ENCODE measurements at regions not wholly inside any gene's neighbourhood (a gene's known extent, or its start where the extent isn't known, plus 50 kb on each side); places are given as distances from the start of the nearest gene placed in this dataset.
A peak's percentile ranks its signal among the peaks of the same experiment; 100 is the strongest.
"Not testable (repeated sequence)": the region's sequence is repeated elsewhere in the genome, so short reads cannot be mapped to it uniquely, and the experiment has no call there.

DNA sequence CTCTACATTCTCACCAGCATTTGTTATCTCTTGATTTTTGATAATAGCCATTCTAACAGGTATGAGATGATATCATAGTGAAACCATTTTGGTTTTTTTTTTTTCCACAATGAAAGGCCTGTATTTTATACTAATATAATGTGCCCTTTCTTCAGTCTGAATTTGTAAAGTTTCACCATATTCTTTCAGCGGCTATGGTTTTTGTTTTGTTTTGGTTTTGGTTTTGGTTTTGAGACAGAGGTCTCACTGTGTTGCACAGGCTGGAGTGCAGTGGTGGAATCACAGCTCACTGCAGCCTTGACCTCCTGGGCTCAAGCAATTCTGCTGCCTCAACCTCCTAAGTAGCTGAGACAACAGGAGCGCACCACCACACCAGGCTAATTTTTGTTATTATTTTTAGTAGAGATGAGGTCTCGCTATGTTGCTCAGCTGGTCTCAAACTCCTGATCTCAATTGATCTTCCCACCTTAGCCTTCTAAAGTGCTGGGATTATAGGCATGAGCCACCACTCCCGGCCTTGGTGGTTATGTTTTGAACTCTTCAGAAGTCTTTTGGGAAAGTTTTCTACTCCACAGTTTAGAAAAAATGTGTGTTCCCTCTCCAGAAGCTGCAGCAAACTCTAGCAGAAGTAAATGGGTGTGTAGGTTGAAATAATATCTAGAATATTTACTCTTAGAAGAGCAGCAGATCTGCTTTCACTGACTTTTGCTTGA is 110.2 kb upstream of the UMPS start:
- DNase-seq = peak; percentile 24 to 44 (median 30)

DNA sequence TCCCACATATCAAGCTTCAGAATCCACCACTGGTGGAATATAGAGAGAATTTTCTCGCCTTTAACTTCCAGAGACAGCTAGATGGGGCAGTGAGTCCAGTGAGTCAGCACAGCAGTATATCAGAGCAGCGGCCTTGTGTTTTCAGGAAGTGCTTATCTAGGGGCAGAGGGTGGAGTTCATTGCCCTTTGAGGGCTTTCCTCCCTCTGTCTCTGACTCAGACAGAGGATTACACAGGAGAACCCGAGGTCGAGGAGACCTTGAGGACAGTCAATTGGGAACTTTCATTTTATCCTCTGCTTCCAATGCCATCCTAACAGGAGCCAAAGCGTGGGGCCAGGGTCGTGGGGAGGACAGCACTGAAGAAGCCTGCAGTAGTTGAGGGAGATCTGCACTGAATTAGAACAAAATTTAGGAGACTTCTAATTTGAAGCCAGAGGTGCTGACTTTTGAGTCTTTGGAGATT is 109.6 kb upstream of the UMPS start:
- DNase-seq = peak; percentile 90 to 93 (median 93)

DNA sequence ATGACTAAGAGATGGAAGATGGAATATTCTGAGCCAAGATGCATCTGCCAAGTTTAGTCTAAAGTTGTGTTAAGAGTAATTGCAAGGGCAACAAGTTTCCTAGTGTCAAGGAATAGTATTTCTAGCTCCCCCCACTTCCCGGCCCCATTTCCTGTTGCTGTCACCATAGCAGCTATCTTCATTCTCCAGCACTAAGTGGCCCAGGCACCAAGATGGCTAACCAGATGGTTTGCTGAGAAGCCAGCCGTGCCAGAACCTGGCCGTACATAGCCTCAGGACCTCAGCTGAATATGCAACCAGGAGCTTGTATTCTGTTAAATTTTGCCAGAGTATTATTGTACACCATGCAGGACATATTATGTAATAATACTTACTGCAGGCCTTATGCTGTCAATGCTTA is 108.8 kb upstream of the UMPS start:
- no peak for DNase-seq

DNA sequence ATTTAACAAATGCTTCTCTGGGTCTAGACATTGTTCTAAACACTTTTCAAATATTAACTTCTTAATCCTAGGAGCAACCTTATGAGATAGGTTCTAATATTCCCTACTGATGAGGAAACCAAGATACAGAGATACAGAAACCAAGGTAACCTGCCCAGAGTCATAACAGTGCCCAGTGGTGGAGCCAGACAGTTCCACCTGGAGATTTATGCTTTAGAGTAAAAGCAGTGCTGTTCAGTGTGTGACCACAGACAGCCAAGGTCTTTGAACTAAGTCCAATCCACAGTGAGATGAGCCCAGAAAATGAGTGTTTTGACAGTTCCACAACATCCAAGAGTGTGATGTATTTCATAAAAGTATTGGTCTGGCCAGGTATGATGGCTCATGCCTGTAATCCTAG is 105.2 kb upstream of the UMPS start:
- DNase-seq = no peak

DNA sequence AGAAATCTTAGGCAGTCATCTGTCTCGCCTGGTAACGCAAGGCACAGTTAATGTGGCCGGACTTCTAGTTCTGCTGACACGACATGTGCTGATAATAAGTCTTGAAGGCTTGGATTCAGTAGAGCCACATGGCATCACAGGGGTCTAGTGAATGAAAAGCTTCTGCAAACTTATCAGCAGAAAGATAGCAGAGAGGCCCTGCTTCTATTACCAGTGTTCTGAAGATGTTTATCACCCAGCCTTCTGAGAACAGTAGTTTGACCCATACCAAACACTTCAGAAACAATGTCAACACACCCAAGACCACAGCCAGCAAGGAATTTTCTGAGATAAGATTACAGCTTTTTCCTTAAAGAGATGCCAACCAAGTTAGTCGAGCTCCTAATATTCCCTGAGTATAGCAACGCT is 102.7 kb upstream of the UMPS start:
- no peak for DNase-seq

DNA sequence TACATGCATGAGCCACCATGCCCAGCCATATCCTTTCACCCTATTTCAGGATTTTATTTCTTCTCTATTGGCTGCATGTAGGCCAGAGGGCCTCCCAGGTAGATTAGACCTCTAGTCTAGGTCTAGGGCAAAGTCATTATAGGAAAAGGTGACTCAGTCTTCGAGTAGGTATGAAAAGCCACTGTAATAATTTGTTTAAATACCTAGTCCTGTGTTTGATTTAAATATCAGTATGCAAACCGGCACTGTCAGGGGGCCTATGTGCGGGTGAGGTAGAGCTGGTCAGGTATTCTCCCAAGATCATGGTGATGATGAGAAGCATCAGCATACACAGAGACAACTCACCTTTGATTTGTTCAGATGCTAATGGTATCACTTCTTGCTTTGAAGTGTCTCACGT is 101.4 kb upstream of the UMPS start:
- DNase-seq = no peak

DNA sequence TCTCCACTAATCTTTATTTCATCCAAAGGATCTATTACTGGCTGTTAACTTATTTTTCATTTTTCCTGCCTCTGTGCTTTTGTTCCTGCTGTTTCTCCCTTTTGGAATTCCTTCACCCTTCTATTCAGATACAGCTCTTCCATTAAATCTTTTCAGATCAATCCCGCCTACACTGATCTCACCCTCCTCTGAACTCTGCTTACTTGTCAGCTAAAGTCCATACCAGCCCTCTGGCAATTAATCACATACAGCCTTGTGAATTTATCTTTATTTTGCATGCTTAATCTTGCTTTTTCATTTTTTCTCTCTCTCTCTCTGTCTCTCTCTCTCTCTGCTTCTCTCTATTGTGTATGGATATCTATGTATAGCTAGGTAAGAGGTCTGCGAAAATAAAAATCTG is 100.8 kb upstream of the UMPS start:
- no peak for DNase-seq

DNA sequence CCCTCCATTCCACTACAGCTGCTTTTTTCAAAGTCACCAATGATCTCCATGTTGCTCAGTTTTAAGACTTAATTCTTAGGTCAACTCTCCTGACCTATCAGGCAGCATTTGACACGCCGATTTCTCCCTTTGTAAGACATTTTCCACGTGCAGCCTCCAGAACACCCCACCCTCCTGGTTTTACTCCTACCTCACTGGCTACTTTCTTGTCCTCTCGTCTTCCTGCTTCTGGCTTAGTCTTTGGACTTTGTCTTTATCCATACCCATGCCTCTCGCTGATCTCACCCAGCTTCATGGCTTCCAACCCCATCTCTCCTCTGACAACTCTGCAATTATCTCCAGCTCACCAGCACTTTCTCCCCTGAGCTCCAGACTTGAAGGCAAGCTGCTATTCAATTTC is 99.3 kb upstream of the UMPS start:
- DNase-seq = no peak

DNA sequence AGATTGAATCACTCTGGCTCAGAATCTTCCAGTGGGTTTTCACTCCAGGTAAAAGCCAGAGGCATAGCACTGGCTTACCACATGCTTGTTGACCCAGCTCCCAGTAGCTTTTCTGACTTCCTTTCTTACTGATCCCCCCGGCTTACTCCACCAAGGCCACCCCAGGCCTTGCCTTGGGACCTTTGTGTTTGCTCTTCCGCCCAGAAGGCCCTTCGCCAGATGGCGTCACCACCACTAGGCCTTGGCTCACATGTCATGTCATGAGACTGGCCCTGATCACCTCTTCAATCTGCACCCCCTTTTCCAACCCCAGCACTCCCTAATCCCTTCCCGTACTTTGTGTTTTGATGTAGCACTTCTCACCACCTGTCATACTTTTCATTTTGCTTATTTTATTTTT is 98.5 kb upstream of the UMPS start:
- no peak for DNase-seq

DNA sequence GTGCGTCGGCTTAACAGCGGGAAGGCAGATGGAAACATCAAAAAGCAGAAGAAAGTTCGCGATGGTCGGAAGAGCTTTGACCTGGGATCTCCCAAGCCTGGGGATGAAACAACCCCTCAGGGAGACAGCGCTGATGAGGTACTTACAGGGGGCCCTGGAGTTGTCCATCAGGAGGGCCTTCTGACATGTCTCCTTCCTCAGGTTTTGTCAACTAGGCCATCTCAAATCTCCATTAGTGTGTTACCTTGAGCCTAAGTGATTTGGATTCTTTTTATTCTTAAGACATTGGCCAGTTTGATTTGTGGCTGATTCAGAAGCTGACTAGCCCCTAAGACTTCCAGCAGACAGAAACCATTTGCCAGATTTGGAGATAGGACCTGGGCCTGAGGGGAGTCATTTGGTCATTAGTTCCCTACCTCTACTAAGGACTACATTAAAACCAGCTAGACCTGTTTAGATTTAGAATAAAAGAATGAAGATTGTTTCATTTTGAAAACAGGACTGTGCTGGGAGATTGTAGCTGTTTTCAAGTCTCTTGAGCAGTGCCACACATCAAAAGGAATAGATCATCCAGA is 97.6 kb upstream of the UMPS start:
- no peak for DNase-seq

DNA sequence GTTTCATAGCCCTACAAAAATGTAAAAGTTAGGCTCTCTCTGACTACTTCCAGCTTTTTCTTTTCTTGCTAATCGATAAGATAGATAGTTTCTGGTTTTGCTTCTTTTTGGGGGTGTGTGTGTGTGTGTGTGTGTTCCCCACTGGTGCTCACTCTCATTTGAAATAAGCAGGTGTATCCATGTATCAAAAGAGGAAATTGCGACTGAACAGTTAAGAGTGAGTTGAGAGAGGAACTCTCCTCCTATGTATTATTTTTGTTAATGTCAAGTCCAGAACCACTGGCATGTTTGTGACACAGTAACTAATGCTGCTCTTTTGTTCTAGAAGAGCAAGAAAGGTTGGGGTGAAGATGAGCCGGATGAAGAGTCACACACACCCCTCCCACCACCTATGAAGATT is 96.7 kb upstream of the UMPS start:
- DNase-seq = no peak

DNA sequence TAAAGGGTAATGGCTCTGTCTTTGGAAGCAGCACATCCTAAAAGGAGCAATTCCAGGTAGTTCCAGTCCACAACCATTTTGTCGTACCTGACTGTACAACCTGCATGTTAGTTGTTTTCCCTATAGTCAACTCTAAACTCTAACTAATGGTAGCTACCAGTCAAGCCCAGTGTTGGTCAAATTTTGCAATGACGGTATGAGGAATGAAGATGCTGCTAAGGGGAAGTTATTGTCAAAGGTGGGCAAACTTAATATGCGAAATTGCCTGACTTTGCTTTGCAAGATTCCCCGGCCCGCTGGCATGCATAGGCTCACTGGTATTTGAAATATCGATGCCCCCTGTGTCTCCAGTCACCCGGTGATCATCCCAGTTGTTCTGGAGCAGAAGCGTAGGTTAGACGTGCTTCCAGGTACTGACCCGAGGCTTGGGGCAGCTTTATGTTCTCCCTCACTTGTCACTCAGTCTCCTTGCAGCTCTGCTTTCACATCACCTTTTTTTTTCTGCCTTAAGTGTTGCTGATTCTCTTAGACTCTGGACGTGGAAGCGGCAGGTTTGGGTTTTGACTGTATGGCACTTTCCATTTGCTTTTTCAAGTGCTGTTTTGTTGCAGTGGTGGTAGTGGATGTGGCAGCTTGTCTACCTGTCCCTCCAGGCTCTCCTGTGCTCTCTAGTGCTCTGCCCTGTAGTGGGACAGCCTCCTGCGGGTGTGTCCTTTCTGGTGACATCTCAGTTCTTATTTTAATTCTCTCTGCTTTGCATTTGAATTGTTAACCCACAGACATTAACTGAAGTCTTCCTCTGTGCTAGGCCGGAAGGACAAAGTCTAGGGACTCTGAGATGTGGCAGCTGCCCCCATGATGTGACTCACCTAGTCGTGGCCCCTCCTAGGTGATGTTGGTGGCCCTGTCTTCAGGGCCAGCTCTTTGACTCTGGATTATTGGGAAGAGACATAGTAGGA is 95.8 kb upstream of the UMPS start:
- DNase-seq = no peak

DNA sequence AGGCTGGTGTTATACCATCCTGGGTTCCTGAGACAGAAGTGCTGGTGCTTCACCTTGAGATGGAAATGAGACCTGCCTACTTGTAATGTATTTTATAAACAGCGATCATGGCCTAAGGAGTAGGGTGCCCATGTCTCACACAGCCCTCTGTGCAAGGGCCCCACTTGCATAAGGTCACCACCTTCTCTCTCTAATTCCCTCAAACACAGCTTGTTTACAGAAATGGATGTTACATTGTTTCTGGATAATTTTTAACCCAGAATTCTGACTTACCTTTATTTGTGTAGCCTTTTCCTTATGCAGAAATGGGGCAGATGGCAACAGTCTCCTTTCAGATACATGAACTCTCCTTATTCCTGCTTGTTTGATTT is 95.1 kb upstream of the UMPS start:
- DNase-seq = no peak

DNA sequence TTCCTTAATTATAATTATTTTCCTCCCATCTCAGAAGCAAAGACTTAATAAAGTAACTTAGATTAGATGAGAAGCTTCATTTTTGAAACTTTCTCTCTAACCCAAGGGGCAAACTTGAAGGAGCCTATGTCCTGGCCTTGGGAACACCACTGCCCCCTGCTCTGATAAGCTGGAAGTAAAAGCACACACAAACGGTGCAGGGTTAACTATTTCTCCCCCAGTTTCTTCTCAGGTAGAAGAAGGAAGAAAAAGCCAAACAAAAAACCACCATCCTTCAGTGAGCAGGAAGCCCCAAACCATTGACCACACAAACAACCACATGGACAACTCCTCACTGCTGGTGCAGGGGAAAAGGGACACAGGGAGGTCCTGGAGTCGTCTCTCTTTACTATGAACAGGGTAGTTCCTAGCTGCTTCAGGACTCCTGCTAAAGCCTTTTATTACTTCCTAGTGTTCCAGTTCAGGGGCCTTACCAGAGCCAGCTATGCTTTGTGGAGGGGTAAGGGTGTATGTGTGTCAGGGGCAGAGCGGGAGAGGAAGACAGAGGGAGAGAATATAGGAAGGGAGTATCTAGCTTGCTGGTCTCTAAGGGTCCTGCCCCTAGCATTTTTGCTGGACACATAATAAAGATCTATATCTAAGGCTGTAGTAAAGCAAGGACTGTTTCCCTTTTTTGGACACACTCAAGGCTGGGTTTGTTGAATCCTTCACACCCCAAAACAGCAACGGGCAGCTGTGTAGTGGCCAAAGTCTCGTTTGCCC is 94.0 kb upstream of the UMPS start:
- DNase-seq = no peak

DNA sequence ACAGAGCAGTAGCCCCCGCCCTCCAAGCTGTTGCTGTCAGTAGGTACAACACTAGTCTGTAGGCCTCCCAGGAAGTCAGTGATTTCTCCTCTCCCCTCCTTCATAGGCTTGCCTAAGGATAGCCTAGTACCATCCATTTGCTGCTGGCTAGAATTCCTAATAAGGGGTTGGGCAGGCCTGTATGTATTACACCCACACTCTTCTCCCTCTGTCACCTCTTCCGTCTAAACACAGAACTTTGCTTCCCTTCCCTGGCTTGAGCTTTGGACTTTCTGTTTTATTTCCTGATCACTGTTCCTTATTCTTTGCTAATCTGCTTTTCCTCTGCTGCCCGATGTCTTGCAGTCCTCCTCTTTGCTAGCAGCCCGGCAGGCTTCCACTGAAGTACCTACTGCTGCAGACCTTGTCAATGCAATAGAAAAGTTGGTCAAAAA is 93.4 kb upstream of the UMPS start:
- peak; percentile 19 to 53 (median 26) for DNase-seq

DNA sequence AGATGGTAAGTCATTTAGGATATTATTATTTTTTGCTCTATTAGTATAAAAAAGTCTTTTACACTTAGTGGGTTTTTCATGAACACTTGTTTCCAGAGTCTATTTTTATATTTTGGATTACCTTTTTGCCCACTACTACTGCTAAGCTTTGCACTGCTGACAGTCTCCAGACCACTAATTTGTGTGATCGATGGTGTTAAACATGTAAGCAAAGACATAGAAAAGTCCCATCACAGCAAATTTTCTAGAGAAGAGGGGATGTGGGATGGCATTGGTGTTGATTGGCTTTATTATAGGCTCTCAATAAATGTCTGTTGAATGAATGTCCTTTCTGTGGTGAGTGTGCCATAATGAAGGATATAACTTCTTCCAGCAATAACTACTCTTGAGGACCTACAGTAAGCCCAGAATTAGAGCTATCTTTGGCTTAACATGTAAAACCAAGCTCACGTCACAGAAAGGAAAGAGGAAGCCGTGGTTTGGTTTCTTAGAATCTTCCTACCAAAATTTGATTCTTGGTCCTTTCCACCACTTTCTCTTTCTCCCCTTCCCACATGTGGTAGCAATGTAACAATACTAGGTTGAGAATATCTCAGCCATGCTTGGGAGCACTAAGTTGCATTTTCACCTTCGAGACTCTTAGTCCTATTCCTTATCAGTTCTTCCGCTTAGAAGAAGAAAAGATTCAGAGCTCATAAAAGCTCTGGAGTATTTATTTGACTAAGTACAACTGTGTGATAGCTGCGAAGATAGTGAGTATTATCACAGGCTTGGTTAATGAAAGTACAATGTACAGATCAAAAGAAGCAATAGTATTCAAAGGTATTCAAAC is 90.6 kb upstream of the UMPS start:
- peak; percentile 29 to 80 (median 69) for DNase-seq

DNA sequence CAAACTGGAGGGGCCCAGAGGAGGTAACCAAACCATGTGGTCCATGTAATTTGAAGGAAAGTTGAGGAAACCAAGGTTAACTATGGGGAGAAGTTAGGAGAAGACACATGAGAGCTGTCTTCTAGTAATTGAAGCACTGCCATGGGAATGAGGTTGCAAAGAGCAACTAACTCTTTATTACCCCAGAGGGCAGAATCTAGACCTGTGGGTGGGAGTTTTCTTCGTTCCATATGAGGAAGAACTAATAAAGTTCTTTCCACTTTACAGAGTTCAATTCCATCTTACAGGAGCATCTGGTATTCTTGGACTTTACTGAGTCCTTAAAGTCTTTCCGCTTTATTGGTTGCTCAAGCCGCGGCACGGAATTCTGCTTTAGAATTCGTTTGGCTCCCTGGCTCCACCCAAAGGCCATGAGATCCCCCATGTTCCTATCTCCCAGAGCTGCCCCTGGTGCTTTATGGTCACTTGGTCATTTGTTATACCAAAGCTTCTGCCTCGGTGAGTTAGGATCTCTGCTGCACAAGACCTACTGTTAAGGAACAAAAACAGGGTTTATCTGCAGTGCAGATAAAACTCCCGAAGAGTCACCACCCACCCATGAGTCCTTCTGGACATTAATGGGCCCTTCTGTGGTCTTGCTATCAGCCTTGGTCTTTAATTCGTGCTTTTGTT is 89.5 kb upstream of the UMPS start:
- no peak for DNase-seq

DNA sequence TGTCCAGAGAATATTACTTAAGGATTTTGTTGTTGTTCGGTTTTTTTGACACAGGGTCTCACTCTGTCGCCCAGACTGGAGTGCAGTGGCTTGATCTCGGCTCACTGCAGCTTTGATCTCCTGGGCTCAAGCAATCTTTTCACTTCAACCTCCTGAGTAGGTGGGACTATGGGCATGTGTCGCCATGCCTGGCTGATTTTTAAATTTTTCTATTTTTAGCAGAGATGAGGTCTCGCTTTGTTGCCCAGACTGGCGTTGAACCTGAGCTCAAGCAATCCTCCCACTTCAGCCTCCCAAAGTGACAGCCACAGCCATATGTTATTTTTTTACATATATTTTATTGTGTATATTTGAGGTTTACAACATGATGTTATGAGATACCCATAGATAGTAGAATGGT is 86.8 kb upstream of the UMPS start:
- no peak for DNase-seq

DNA sequence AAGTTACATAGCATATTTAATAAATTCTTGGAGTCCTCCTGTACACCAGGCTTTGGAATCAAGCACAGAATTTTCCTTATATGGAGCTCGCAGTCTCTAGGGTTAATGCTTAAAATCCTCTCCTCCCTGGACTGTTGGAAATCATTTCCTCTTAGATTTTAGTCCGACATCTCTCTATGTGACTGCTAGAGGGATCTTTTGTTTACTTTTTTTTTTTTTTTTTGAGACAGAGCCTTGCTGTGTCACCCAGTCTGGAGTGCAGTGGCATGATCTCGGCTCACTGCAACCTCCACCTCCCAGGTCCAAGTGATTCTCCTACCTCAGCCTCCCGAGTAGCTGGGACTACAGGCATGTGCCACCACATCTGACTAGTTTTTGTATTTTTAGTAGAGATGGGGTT is 84.1 kb upstream of the UMPS start:
- not testable (repeated sequence) for DNase-seq

DNA sequence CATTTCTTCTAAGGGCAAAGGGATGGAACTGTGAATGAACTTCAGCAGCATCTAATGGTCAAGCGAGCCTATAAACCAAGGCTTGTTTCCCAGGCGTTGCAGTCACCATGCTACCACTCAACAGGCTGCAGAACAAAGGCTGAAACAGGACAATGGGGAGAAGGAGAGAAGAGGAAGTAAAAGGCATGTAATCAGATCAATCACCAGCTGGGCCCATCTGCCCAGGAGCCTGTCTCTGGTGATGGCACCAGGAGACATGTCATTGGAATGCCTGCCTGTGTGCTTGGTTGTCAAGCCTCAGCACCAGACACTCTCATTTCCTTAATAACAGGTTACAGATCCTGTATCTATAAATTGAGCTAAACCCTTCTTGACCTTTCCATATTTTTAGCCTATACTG is 81.7 kb upstream of the UMPS start:
- no peak for DNase-seq

DNA sequence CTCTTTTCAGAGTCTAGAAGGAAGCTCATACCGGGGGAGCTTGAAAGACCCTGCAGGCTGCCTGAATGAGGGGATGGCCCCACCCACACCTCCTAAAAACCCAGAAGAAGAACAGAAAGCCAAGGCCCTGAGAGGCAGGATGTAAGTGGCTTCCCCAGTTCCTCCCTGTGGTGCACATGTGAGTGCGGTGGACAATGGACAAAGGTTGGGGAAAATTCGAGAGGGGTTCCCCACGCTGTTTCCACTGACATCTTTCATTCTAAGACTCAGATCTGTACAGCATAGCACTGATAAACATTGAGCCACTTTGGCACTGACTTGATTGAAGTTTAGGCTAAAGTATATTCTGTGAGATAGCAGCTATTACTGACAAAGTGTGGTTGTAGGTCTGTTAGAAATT is 79.5 kb upstream of the UMPS start:
- DNase-seq = peak; percentile 52 to 65 (median 63)

Data from suppressor macrophage treated with lipopolysaccharide for 1 hour (primary cell).